HCT116 (cell line): ENCODE measurements at regions not wholly inside any gene's neighbourhood (a gene's known extent, or its start where the extent isn't known, plus 50 kb on each side); places are given as distances from the start of the nearest gene placed in this dataset.

ENCODE experiments used
- ATAC-seq: fragments of 200-7000 bp; cut with Tn5 transposase; 2 replicates; pipeline ENCODE4 v1.9.1; 2020; ENCODE audit warnings: mild to moderate bottlenecking, moderate library complexity
- BruUV-seq: library from RNA; stranded (reverse); fragments of 400-500 nt; replicated peaks from 2 replicates; lab custom pipeline; 2021; lab: Mats Ljungman, UMichigan
- CTCF ChIA-PET: fragments of 300-600 bp; sonication (Branson Sonifier 250); formaldehyde crosslinking; loops from one replicate; lab custom pipeline; 2021; ENCODE audit warnings: antibody characterized with exemption; lab: Charles Lee
- POLR2A ChIA-PET: fragments of 300-600, 350-600 bp; sonication (Branson Sonifier 250); formaldehyde crosslinking; loops from one replicate; lab custom pipeline; 2021; ENCODE audit warnings: antibody characterized with exemption; lab: Charles Lee
- RAD21 ChIA-PET, 2 experiments: fragments of 300-600 bp; sonication (Branson Sonifier 250); formaldehyde crosslinking; loops; one replicate each; lab custom pipeline; 2023; ENCODE audit warnings: low total read pairs in 2 of 2; ENCODE audit not compliant: uncharacterized antibody in 2 of 2, unreplicated experiment in 2 of 2, low non-redundant PET in 1 of 2; lab: Charles Lee
- DNase-seq: peaks from one replicate; pipeline ENCODE4 v3.0.0-alpha.2; 2010; ENCODE audit warnings: low read depth, low spot score
- H2AFZ ChIP-seq: fragments of 200-600 bp; shearing (Covaris generic), sonication (generic); 2 replicates; pipeline ENCODE4 v1.6.1; 2017; ENCODE audit warnings: low read depth, mixed run types, mixed read lengths, antibody characterized with exemption, low read length; ENCODE audit not compliant: poor library complexity, severe bottlenecking
- H3K27ac ChIP-seq: 2 replicates; pipeline ENCODE4 v1.5.1; 2012; ENCODE audit warnings: low read depth, low read length
- H3K27me3 ChIP-seq: fragments of 200-600 bp; sonication (generic); 2 replicates; pipeline ENCODE4 v1.6.1; 2016; ENCODE audit warnings: mixed run types, low read length, mixed read lengths; ENCODE audit not compliant: insufficient read depth
- H3K36me3 ChIP-seq, 2 experiments: fragments of 200-500 bp in 1 of 2; fragments of 200-600 bp in 1 of 2; sonication (Bioruptor generic) in 1 of 2; sonication (generic) in 1 of 2; 2 replicates each; pipeline versions ENCODE4 v1.5.1 to v1.6.1; 2014 to 2016; ENCODE audit warnings: low read length in 2 of 2, inconsistent platforms in 1 of 2, mixed read lengths in 1 of 2, mixed run types in 1 of 2; ENCODE audit not compliant: insufficient read depth in 2 of 2, control insufficient read depth in 1 of 2
- H3K4me1 ChIP-seq, 2 experiments: fragments of 200-600 bp in 1 of 2; sonication (generic) in 1 of 2; 2 replicates each; pipeline versions ENCODE4 v1.5.1 to v1.6.1; 2012 to 2017; ENCODE audit warnings: low read length in 2 of 2, inconsistent platforms in 1 of 2, mild to moderate bottlenecking in 1 of 2, mixed read lengths in 1 of 2, mixed run types in 1 of 2, moderate library complexity in 1 of 2; ENCODE audit not compliant: insufficient read depth in 2 of 2, control insufficient read depth in 1 of 2
- H3K4me2 ChIP-seq: fragments of 200-600 bp; sonication (generic); 2 replicates; pipeline ENCODE4 v1.6.1; 2017; ENCODE audit warnings: mixed run types, low read length, mixed read lengths
- H3K4me3 ChIP-seq, 2 experiments: fragments of 200-600 bp in 1 of 2; sonication (generic) in 1 of 2; replicated peaks in 1 of 2; 2 replicates each; pipeline ENCODE4 v1.5.1; 2011 to 2016; ENCODE audit warnings: low read length in 2 of 2, control low read depth in 1 of 2, low read depth in 1 of 2, mild to moderate bottlenecking in 1 of 2, mixed read lengths in 1 of 2, mixed run types in 1 of 2
- H3K79me2 ChIP-seq: fragments of 200-600 bp; sonication (generic); 2 replicates; pipeline ENCODE4 v1.6.1; 2017; ENCODE audit warnings: mild to moderate bottlenecking, mixed run types, low read length, moderate library complexity, mixed read lengths; ENCODE audit not compliant: insufficient read depth
- H3K9ac ChIP-seq: fragments of 200-600 bp; sonication (generic); 2 replicates; pipeline ENCODE4 v1.6.1; 2016; ENCODE audit warnings: low read length, mixed read lengths
- H3K9me2 ChIP-seq: fragments of 200-600 bp; sonication (generic), shearing (Covaris generic); 2 replicates; pipeline ENCODE4 v1.6.1; 2017; ENCODE audit warnings: mixed run types, mild to moderate bottlenecking, moderate library complexity; ENCODE audit not compliant: insufficient read depth
- H3K9me3 ChIP-seq, 2 experiments: fragments of 200-500 bp in 1 of 2; fragments of 200-600 bp in 1 of 2; sonication (Bioruptor generic) in 1 of 2; sonication (generic) in 1 of 2; 2 replicates each; pipeline ENCODE4 v1.6.1; 2014 to 2017; ENCODE audit warnings: low read length in 2 of 2, mixed read lengths in 2 of 2, inconsistent platforms in 1 of 2, low read depth in 1 of 2, mild to moderate bottlenecking in 1 of 2, mixed run types in 1 of 2, moderate library complexity in 1 of 2; ENCODE audit not compliant: control insufficient read depth in 1 of 2, insufficient read depth in 1 of 2
- H4K20me1 ChIP-seq: fragments of 200-600 bp; sonication (generic), shearing (Covaris generic); 2 replicates; pipeline ENCODE4 v1.6.1; 2017; ENCODE audit warnings: mixed run types, mild to moderate bottlenecking, moderate library complexity; ENCODE audit not compliant: insufficient read depth
- EGR1 ChIP-seq: IDR thresholded peaks from 2 replicates; pipeline ENCODE4 v1.6.1; 2012; ENCODE audit warnings: low read depth
- EZH2 ChIP-seq: fragments of 200-600 bp; sonication (generic); IDR thresholded peaks from 2 replicates; pipeline ENCODE4 v1.6.1; 2017; ENCODE audit warnings: antibody characterized with exemption, mixed run types
- JUND ChIP-seq: IDR thresholded peaks from 2 replicates; pipeline ENCODE4 v1.6.1; 2012
- RAD21 ChIP-seq: IDR thresholded peaks from 2 replicates; pipeline ENCODE4 v1.6.1; 2012; ENCODE audit warnings: low read depth, mild to moderate bottlenecking
- SRF ChIP-seq: IDR thresholded peaks from 2 replicates; pipeline ENCODE4 v1.6.1; 2012; ENCODE audit warnings: low read depth
- TCF7L2 ChIP-seq: IDR thresholded peaks from 2 replicates; pipeline ENCODE4 v1.7.0; 2011; ENCODE audit warnings: borderline replicate concordance, inconsistent platforms; ENCODE audit not compliant: insufficient read depth, insufficient read length; ENCODE audit errors: extremely low read depth
- YY1 ChIP-seq: IDR thresholded peaks from 2 replicates; pipeline ENCODE4 v1.6.1; 2011; ENCODE audit warnings: low read length, low read depth, moderate library complexity, mild to moderate bottlenecking; ENCODE audit not compliant: insufficient replicate concordance; ENCODE audit errors: extremely low read depth
- ZFX ChIP-seq: fragments of 450-650 bp; IDR thresholded peaks from 2 replicates; pipeline ENCODE4 v1.6.1; 2017
- ZNF274 ChIP-seq: fragments of 200-500 bp; sonication (Bioruptor generic); IDR thresholded peaks from 2 replicates; pipeline ENCODE4 v1.6.1; 2014; ENCODE audit warnings: mild to moderate bottlenecking, low read depth, low read length, inconsistent platforms
- intact Hi-C: fragments of 100-400 bp; cut with micrococcal nuclease; formaldehyde crosslinking; loops from 2 replicates; pipeline ENCODE4 v1.10.0; 2022
- TF ChIP-seq, protein P1 (sequence below): IDR thresholded peaks from 2 replicates; pipeline ENCODE4 v1.6.1; 2012
- TF ChIP-seq, protein P2 (sequence below): IDR thresholded peaks from 2 replicates; pipeline ENCODE4 v1.6.1; 2011; ENCODE audit warnings: mild to moderate bottlenecking, low read length, moderate library complexity; ENCODE audit not compliant: insufficient replicate concordance; ENCODE audit errors: extremely low read depth
- TF ChIP-seq, protein P3 (sequence below): IDR thresholded peaks from 2 replicates; pipeline ENCODE4 v1.6.1; 2012; ENCODE audit warnings: low read depth

DNA sequence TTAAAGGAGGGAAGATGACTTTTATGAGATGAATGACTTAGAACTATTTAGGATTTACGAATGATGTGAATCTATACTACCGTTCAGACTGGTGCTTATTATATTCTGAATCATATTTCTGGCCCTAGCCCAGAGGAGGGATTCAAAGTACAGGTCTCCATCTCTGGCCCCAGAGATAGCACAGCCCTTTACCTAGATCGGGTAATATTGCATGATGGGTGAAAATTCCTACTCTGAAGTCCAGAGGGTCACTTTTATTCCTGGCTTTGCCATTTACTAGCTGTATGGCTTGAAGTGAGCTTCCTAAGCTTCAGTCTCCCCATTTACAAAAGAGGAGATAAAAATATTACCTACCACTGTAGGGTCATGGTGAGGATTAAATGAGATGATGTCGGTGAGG, 135.8 kb upstream of the OSR1 start:
- H3K9me3 ChIP-seq = no peaks in the 10 kb centered on the region
- H3K4me2 ChIP-seq = no peak overlapping the region
- intact Hi-C loops = no loop called here
- POLR2A ChIA-PET = no interaction called here
- TF ChIP-seq, protein P1, sequence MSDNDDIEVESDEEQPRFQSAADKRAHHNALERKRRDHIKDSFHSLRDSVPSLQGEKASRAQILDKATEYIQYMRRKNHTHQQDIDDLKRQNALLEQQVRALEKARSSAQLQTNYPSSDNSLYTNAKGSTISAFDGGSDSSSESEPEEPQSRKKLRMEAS = no peak
- TF ChIP-seq, protein P2, sequence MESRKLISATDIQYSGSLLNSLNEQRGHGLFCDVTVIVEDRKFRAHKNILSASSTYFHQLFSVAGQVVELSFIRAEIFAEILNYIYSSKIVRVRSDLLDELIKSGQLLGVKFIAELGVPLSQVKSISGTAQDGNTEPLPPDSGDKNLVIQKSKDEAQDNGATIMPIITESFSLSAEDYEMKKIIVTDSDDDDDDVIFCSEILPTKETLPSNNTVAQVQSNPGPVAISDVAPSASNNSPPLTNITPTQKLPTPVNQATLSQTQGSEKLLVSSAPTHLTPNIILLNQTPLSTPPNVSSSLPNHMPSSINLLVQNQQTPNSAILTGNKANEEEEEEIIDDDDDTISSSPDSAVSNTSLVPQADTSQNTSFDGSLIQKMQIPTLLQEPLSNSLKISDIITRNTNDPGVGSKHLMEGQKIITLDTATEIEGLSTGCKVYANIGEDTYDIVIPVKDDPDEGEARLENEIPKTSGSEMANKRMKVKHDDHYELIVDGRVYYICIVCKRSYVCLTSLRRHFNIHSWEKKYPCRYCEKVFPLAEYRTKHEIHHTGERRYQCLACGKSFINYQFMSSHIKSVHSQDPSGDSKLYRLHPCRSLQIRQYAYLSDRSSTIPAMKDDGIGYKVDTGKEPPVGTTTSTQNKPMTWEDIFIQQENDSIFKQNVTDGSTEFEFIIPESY = no peak
- TF ChIP-seq, protein P3, sequence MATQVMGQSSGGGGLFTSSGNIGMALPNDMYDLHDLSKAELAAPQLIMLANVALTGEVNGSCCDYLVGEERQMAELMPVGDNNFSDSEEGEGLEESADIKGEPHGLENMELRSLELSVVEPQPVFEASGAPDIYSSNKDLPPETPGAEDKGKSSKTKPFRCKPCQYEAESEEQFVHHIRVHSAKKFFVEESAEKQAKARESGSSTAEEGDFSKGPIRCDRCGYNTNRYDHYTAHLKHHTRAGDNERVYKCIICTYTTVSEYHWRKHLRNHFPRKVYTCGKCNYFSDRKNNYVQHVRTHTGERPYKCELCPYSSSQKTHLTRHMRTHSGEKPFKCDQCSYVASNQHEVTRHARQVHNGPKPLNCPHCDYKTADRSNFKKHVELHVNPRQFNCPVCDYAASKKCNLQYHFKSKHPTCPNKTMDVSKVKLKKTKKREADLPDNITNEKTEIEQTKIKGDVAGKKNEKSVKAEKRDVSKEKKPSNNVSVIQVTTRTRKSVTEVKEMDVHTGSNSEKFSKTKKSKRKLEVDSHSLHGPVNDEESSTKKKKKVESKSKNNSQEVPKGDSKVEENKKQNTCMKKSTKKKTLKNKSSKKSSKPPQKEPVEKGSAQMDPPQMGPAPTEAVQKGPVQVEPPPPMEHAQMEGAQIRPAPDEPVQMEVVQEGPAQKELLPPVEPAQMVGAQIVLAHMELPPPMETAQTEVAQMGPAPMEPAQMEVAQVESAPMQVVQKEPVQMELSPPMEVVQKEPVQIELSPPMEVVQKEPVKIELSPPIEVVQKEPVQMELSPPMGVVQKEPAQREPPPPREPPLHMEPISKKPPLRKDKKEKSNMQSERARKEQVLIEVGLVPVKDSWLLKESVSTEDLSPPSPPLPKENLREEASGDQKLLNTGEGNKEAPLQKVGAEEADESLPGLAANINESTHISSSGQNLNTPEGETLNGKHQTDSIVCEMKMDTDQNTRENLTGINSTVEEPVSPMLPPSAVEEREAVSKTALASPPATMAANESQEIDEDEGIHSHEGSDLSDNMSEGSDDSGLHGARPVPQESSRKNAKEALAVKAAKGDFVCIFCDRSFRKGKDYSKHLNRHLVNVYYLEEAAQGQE = no peak
- TF ChIP-seq YY1 (no peak), ZFX (no peak), TCF7L2 (no peak), RAD21 (no peak), SRF (no peak), EZH2 (no peak), EGR1 (no peak), ZNF274 (no peak), JUND (no peak)
- ATAC-seq (no peak), DNase-seq (no peak)
- H3K4me1 ChIP-seq = peaks cover 0 to 8% of the 10 kb centered on the region in 2 experiments; a peak in 1 of 4 replicates
- BruUV-seq = no TSS peak
- no peak overlapping the region for H3K4me3 ChIP-seq
- CTCF ChIA-PET = interaction anchor here (1.2 kb wide), 1 partner anchor 9 kb away, joined by 3 read pairs; no protein-coding TSS in a partner anchor
- no peaks in the 10 kb centered on the region for H3K36me3 ChIP-seq
- H3K9me2 ChIP-seq = no peaks in the 10 kb centered on the region
- H3K27me3 ChIP-seq = peaks cover 8% of the 10 kb centered on the region; the same call in 1 of the 2 replicates
- no peak overlapping the region for H3K27ac ChIP-seq
- H3K79me2 ChIP-seq = no peaks in the 10 kb centered on the region
- H3K9ac ChIP-seq = no peak overlapping the region
- RAD21 ChIA-PET = interaction anchor here in 1 of 2 experiments (0.6 kb wide), 1 partner anchor 119 kb away, joined by 4 read pairs; no protein-coding TSS in a partner anchor
- H4K20me1 ChIP-seq = no peaks in the 10 kb centered on the region
- no peak overlapping the region for H2AFZ ChIP-seq
